GM12873 (cell line): ENCODE measurements at regions not wholly inside any gene's neighbourhood (a gene's known extent, or its start where the extent isn't known, plus 50 kb on each side); places are given as distances from the start of the nearest gene placed in this dataset.

Source experiments
- CTCF ChIP-seq: IDR thresholded peaks from 2 replicates; pipeline ENCODE4 v1.5.1; 2012; ENCODE audit warnings: low read depth, mild to moderate bottlenecking, moderate library complexity, low read length, control low read depth; ENCODE audit not compliant: insufficient read depth; ENCODE audit errors: missing control alignments

- TF ChIP-seq CTCF: no peak
Measured at GRCh38 chr16:6209355-6209930, 1111.8 kb upstream of the EEF2KMT start.

- no peak for TF ChIP-seq CTCF
Measured at GRCh38 chr16:6207580-6207979, 1110.0 kb upstream of the EEF2KMT start.

- TF ChIP-seq CTCF: no peak
Measured at GRCh38 chr16:6207124-6207523, 1109.5 kb upstream of the EEF2KMT start.

GRCh38 chr16:6206080-6206479, 1108.5 kb upstream of the EEF2KMT start:
- no peak for TF ChIP-seq CTCF

- TF ChIP-seq CTCF: no peak
Measured at GRCh38 chr16:6204945-6205344, 1107.3 kb upstream of the EEF2KMT start.

- TF ChIP-seq CTCF: no peak
Measured at GRCh38 chr16:6200861-6201260, 1103.3 kb upstream of the EEF2KMT start.

- TF ChIP-seq CTCF: no peak
Measured at GRCh38 chr16:6200271-6200670, 1102.7 kb upstream of the EEF2KMT start.
